ENCODE measurements at regions not wholly inside any gene's neighbourhood (a gene's known extent, or its start where the extent isn't known, plus 50 kb on each side); places are given as distances from the start of the nearest gene placed in this dataset.

GRCh38 chr2:21633911-21634310, 510.1 kb downstream of the TDRD15 start:
- Mint-ChIP-seq H3K27me3 (no peaks in the 10 kb centered on the region), H3K9me3 (ENCODE audit: low read depth) (peaks cover 4% of the 10 kb centered on the region), H3K4me1 (no peaks in the 10 kb centered on the region), H3K36me3 (ENCODE audit: low read depth) (no peaks in the 10 kb centered on the region), H3K27ac (no peak overlapping the region), H3K4me3 (no peak overlapping the region)
- ATAC-seq (no peak), DNase-seq (no peak)
- ChIA-PET POLR2A (no interaction called here), CTCF (interaction anchor here (0.8 kb wide), 1 partner anchor 289 kb away, joined by 3 read pairs; no protein-coding TSS in a partner anchor)
- intact Hi-C loops (cut with DNase I, micrococcal nuclease) = no loop called here

- intact Hi-C loops (cut with DNase I, micrococcal nuclease) = no loop called here
- ChIA-PET POLR2A (no interaction called here), CTCF (no interaction called here)
- Mint-ChIP-seq H3K4me3 (no peak overlapping the region), H3K9me3 (ENCODE audit: low read depth) (peaks cover 4% of the 10 kb centered on the region), H3K4me1 (no peaks in the 10 kb centered on the region), H3K27ac (no peak overlapping the region), H3K27me3 (no peaks in the 10 kb centered on the region), H3K36me3 (ENCODE audit: low read depth) (no peaks in the 10 kb centered on the region)
- DNase-seq = no peak
- no peak for ATAC-seq
Observed at GRCh38 chr2:21640046-21640445, 516.3 kb downstream of the TDRD15 start.

GRCh38 chr2:21642647-21643046, 518.9 kb downstream of the TDRD15 start:
- intact Hi-C loops (cut with DNase I, micrococcal nuclease) = no loop called here

GRCh38 chr2:21643180-21643579, 519.4 kb downstream of the TDRD15 start:
- H3K27ac Mint-ChIP-seq = no peak overlapping the region
- CTCF ChIA-PET = no interaction called here
- no peak for ATAC-seq

More at GRCh38 chr2:21642647-21643046, 518.9 kb downstream of the TDRD15 start:
- Mint-ChIP-seq H3K27ac (no peak overlapping the region), H3K4me1 (no peaks in the 10 kb centered on the region), H3K36me3 (ENCODE audit: low read depth) (no peaks in the 10 kb centered on the region), H3K9me3 (ENCODE audit: low read depth) (peaks cover 2% of the 10 kb centered on the region), H3K27me3 (no peaks in the 10 kb centered on the region), H3K4me3 (no peak overlapping the region)
- DNase-seq (no peak), ATAC-seq (no peak)
- POLR2A ChIA-PET = no interaction called here
- CTCF ChIA-PET = interaction anchor here (0.8 kb wide), 1 partner anchor 513 kb away, joined by 4 read pairs; no protein-coding TSS in a partner anchor

GRCh38 chr2:21644266-21644665, 520.5 kb downstream of the TDRD15 start:
- H3K4me3 Mint-ChIP-seq = no peak overlapping the region
- ATAC-seq = no peak
- no peaks in the 10 kb centered on the region for H3K9me3 Mint-ChIP-seq (ENCODE audit: low read depth)
- ChIA-PET CTCF (no interaction called here), POLR2A (no interaction called here)
- no peaks in the 10 kb centered on the region for H3K36me3 Mint-ChIP-seq (ENCODE audit: low read depth)
- no peaks in the 10 kb centered on the region for H3K27me3 Mint-ChIP-seq
- H3K4me1 Mint-ChIP-seq = no peaks in the 10 kb centered on the region
- no peak for DNase-seq
- no peak overlapping the region for H3K27ac Mint-ChIP-seq
- intact Hi-C loops (cut with DNase I, micrococcal nuclease) = no loop called here

More at GRCh38 chr2:21643180-21643579, 519.4 kb downstream of the TDRD15 start:
- Mint-ChIP-seq H3K36me3 (ENCODE audit: low read depth) (no peaks in the 10 kb centered on the region), H3K4me1 (no peaks in the 10 kb centered on the region), H3K9me3 (ENCODE audit: low read depth) (peaks cover 2% of the 10 kb centered on the region), H3K27me3 (no peaks in the 10 kb centered on the region), H3K4me3 (no peak overlapping the region)
- intact Hi-C loops (cut with DNase I, micrococcal nuclease) = no loop called here
- POLR2A ChIA-PET = no interaction called here
- DNase-seq = no peak

- CTCF ChIA-PET = no interaction called here
- ATAC-seq = no peak
- Mint-ChIP-seq H3K36me3 (ENCODE audit: low read depth) (no peaks in the 10 kb centered on the region), H3K27ac (no peak overlapping the region), H3K4me1 (no peaks in the 10 kb centered on the region), H3K4me3 (no peak overlapping the region), H3K9me3 (ENCODE audit: low read depth) (peaks cover 2% of the 10 kb centered on the region), H3K27me3 (no peaks in the 10 kb centered on the region)
- intact Hi-C loops (cut with DNase I, micrococcal nuclease) = no loop called here
- POLR2A ChIA-PET = no interaction called here
- no peak for DNase-seq
Observed at GRCh38 chr2:21646345-21646744, 522.6 kb downstream of the TDRD15 start.

GRCh38 chr2:21650569-21650968, 526.8 kb downstream of the TDRD15 start:
- CTCF ChIA-PET = no interaction called here
- DNase-seq (no peak), ATAC-seq (no peak)
- no peaks in the 10 kb centered on the region for H3K27me3 Mint-ChIP-seq
- H3K27ac Mint-ChIP-seq = no peak overlapping the region
- POLR2A ChIA-PET = no interaction called here
- H3K4me3 Mint-ChIP-seq = no peak overlapping the region
- intact Hi-C loops (cut with DNase I, micrococcal nuclease) = no loop called here
- peaks cover 2% of the 10 kb centered on the region for H3K9me3 Mint-ChIP-seq (ENCODE audit: low read depth)
- H3K4me1 Mint-ChIP-seq = no peaks in the 10 kb centered on the region
- H3K36me3 Mint-ChIP-seq (ENCODE audit: low read depth) = no peaks in the 10 kb centered on the region

GRCh38 chr2:21655136-21655535, 531.4 kb downstream of the TDRD15 start:
- Mint-ChIP-seq H3K9me3 (ENCODE audit: low read depth) (peaks cover 4% of the 10 kb centered on the region), H3K27me3 (no peaks in the 10 kb centered on the region), H3K4me1 (no peaks in the 10 kb centered on the region), H3K27ac (no peak overlapping the region), H3K36me3 (ENCODE audit: low read depth) (no peaks in the 10 kb centered on the region), H3K4me3 (no peak overlapping the region)
- ChIA-PET POLR2A (no interaction called here), CTCF (no interaction called here)
- no peak for ATAC-seq
- DNase-seq = no peak
- intact Hi-C loops (cut with DNase I, micrococcal nuclease) = no loop called here

- no peak overlapping the region for H3K27ac Mint-ChIP-seq
- ATAC-seq (no peak), DNase-seq (no peak)
- peaks cover 8% of the 10 kb centered on the region for H3K9me3 Mint-ChIP-seq (ENCODE audit: low read depth)
- H3K4me3 Mint-ChIP-seq = no peak overlapping the region
- ChIA-PET CTCF (no interaction called here), POLR2A (no interaction called here)
- intact Hi-C loops (cut with DNase I, micrococcal nuclease) = no loop called here
- no peaks in the 10 kb centered on the region for H3K4me1 Mint-ChIP-seq
- H3K27me3 Mint-ChIP-seq = no peaks in the 10 kb centered on the region
- no peaks in the 10 kb centered on the region for H3K36me3 Mint-ChIP-seq (ENCODE audit: low read depth)
Observed at GRCh38 chr2:21656330-21657075, 532.7 kb downstream of the TDRD15 start.

GRCh38 chr2:21657445-21657844, 533.7 kb downstream of the TDRD15 start:
- no peak for ATAC-seq
- Mint-ChIP-seq H3K9me3 (ENCODE audit: low read depth) (peaks cover 8% of the 10 kb centered on the region), H3K36me3 (ENCODE audit: low read depth) (no peaks in the 10 kb centered on the region), H3K27ac (no peak overlapping the region), H3K4me1 (no peaks in the 10 kb centered on the region), H3K4me3 (no peak overlapping the region), H3K27me3 (no peaks in the 10 kb centered on the region)
- POLR2A ChIA-PET = no interaction called here
- intact Hi-C loops (cut with DNase I, micrococcal nuclease) = no loop called here
- DNase-seq = no peak
- CTCF ChIA-PET = no interaction called here

- Mint-ChIP-seq H3K4me3 (no peak overlapping the region), H3K4me1 (no peaks in the 10 kb centered on the region), H3K27me3 (no peaks in the 10 kb centered on the region), H3K36me3 (ENCODE audit: low read depth) (no peaks in the 10 kb centered on the region), H3K27ac (no peak overlapping the region), H3K9me3 (ENCODE audit: low read depth) (peaks cover 8% of the 10 kb centered on the region)
- ATAC-seq (no peak), DNase-seq (no peak)
- ChIA-PET CTCF (no interaction called here), POLR2A (no interaction called here)
- intact Hi-C loops (cut with DNase I, micrococcal nuclease) = no loop called here
Observed at GRCh38 chr2:21658269-21658668, 534.5 kb downstream of the TDRD15 start.

GRCh38 chr2:21658907-21659477, 535.2 kb downstream of the TDRD15 start:
- peaks cover 8% of the 10 kb centered on the region for H3K9me3 Mint-ChIP-seq (ENCODE audit: low read depth)
- DNase-seq = no peak
- no peak for ATAC-seq
- ChIA-PET CTCF (no interaction called here), POLR2A (no interaction called here)
- H3K4me3 Mint-ChIP-seq = no peak overlapping the region
- H3K27me3 Mint-ChIP-seq = no peaks in the 10 kb centered on the region
- H3K36me3 Mint-ChIP-seq (ENCODE audit: low read depth) = no peaks in the 10 kb centered on the region
- H3K4me1 Mint-ChIP-seq = no peaks in the 10 kb centered on the region
- no peak overlapping the region for H3K27ac Mint-ChIP-seq
- intact Hi-C loops (cut with DNase I, micrococcal nuclease) = no loop called here

Measured in activated CD4-positive, alpha-beta T cell treated with anti-CD3 and anti-CD28 coated beads for 36 hours (primary cell).